Choroid plexus epithelial cell (primary cell): ENCODE measurements at regions not wholly inside any gene's neighbourhood (a gene's known extent, or its start where the extent isn't known, plus 50 kb on each side); places are given as distances from the start of the nearest gene placed in this dataset.
A peak's percentile ranks its signal among the peaks of the same experiment; 100 is the strongest.

Source experiments
- DNase-seq: peaks from one replicate; pipeline ENCODE4 v3.0.0-alpha.2; 2010; ENCODE audit warnings: low read depth
- H3K4me3 ChIP-seq: 2 replicates; pipeline ENCODE4 v1.5.1; 2011; ENCODE audit warnings: low read depth, mild to moderate bottlenecking, control low read depth, low read length, moderate library complexity
- TF ChIP-seq, protein P1 (sequence below): conservative IDR thresholded peaks from 2 replicates; pipeline ENCODE4 v1.5.1; 2011; ENCODE audit warnings: low read depth, mild to moderate bottlenecking, control low read depth, inconsistent platforms, low read length, moderate library complexity

- no peak overlapping the region for H3K4me3 ChIP-seq
- peak; percentile 99 for DNase-seq
- TF ChIP-seq, protein P1, sequence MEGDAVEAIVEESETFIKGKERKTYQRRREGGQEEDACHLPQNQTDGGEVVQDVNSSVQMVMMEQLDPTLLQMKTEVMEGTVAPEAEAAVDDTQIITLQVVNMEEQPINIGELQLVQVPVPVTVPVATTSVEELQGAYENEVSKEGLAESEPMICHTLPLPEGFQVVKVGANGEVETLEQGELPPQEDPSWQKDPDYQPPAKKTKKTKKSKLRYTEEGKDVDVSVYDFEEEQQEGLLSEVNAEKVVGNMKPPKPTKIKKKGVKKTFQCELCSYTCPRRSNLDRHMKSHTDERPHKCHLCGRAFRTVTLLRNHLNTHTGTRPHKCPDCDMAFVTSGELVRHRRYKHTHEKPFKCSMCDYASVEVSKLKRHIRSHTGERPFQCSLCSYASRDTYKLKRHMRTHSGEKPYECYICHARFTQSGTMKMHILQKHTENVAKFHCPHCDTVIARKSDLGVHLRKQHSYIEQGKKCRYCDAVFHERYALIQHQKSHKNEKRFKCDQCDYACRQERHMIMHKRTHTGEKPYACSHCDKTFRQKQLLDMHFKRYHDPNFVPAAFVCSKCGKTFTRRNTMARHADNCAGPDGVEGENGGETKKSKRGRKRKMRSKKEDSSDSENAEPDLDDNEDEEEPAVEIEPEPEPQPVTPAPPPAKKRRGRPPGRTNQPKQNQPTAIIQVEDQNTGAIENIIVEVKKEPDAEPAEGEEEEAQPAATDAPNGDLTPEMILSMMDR = no peak
Observed at GRCh38 chr5:82405618-82406204, 127.6 kb upstream of the RPS23 start.

DNA sequence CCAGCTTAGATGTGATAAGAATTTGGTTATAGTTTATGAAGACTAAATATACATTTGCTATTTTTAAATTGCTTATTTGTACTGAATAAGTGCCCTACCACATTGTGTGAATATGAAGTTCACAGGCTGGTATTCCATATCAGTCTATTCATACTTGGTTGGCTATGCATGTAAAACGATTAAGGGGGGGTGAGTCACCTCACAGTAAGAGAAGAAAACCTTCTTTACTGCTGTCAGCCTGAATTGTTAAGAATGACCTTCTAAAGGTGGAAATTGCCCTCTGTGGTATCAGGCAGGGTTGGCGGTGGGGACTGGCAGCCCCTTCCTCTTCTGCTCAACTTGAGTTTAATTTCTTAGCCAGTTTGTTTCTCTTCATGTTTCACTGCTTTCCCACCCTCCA is 127.0 kb upstream of the RPS23 start:
- no peak overlapping the region for H3K4me3 ChIP-seq
- TF ChIP-seq, protein P1 = no peak
- DNase-seq = peak; percentile 80

DNA sequence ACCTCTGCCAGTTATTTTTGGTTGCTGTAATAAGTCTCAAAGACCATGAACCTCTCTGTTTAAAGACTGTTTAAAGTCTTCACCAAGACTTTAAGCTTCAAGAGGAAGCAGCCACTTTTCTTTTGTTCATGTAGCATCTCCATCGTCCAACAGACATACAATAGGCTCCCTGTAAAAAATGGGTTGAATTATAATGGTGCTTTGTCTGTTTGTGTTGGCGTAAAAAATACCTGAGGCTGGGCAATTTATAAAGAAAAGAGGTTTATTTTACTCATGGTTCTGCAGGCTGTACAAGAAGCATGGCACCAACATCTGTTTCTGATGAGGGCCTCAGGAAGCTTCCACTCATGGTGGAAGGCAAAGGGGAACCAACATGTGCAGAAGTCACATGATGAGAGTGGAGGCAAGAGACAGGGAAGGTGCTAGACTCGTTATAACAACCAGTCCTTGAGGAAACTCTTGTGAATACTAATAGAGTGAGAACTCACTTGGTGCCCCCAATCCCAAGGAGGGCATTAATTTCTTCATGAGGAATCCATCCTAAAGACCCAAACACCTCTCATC is 126.3 kb upstream of the RPS23 start:
- H3K4me3 ChIP-seq = no peak overlapping the region
- DNase-seq = no peak
- TF ChIP-seq, protein P1 = no peak

- TF ChIP-seq, protein P1 = no peak
- no peak overlapping the region for H3K4me3 ChIP-seq
- no peak for DNase-seq
Observed at GRCh38 chr5:82403724-82404123, 125.6 kb upstream of the RPS23 start.

GRCh38 chr5:82403026-82403425 is 124.9 kb upstream of the RPS23 start:
- no peak for DNase-seq
- H3K4me3 ChIP-seq = no peak overlapping the region
- TF ChIP-seq, protein P1 = no peak

- DNase-seq = peak; percentile 29
- TF ChIP-seq, protein P1 = no peak
- no peak overlapping the region for H3K4me3 ChIP-seq
Observed at GRCh38 chr5:82399111-82399510, 121.0 kb upstream of the RPS23 start.

GRCh38 chr5:82397741-82398320 is 119.7 kb upstream of the RPS23 start:
- DNase-seq = peak; percentile 63
- TF ChIP-seq, protein P1 = no peak
- no peak overlapping the region for H3K4me3 ChIP-seq
